ENCODE measurements at regions not wholly inside any gene's neighbourhood (a gene's known extent, or its start where the extent isn't known, plus 50 kb on each side); places are given as distances from the start of the nearest gene placed in this dataset.

- H3K4me3 Mint-ChIP-seq: no peak overlapping the region
- no peak for ATAC-seq (replicated peaks)
- no peaks in the 10 kb centered on the region for H3K4me1 Mint-ChIP-seq (ENCODE audit: low read depth in 2 of 2)
Observed at GRCh38 chr2:103669531-103669930, 907.7 kb downstream of the TMEM182 start.

More at GRCh38 chr2:103669531-103669930, 907.7 kb downstream of the TMEM182 start:
- no peaks in the 10 kb centered on the region for H3K27me3 Mint-ChIP-seq
- no peak overlapping the region for H3K27ac Mint-ChIP-seq
- no peak for DNase-seq
- no peaks in the 10 kb centered on the region for H3K36me3 Mint-ChIP-seq (ENCODE audit: insufficient read depth)
- peaks cover 2 to 5% of the 10 kb centered on the region in 2 donors for H3K9me3 Mint-ChIP-seq

Measured in effector memory CD8-positive, alpha-beta T cell (primary cell).